ENCODE measurements at regions not wholly inside any gene's neighbourhood (a gene's known extent, or its start where the extent isn't known, plus 50 kb on each side); places are given as distances from the start of the nearest gene placed in this dataset.

DNA sequence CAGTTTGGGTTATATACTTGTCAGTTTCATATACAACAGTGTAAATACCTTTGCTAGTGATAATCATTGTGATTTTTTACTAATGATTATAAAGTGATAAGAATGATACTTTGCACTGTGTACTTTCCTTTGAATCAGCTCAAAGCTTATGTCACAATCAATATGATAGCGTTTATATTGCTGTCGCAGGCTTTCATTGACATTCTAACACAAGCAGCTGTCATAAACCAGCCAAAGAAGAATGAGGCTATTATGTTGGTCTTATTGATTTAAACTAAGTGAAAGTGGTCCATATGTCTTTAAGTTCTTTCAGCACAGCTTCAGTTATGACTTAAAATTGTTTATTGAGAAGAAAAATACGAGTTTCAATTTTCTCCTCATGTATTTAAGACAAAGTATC, 272.7 kb upstream of the RGMB start:
- H3K36me3 ChIP-seq (ENCODE audit: control insufficient read depth in 4 of 4, insufficient read depth in 3 of 4, low read depth in 1 of 4, low read length in 3 of 4), result no peaks in the 10 kb centered on the region
- H3K4me3 ChIP-seq (ENCODE audit: low read depth in 1 of 3, low read length in 3 of 3), result no peak overlapping the region
- no peak for TF ChIP-seq SP1 (IDR thresholded peaks at IDR 0.05)
- TF ChIP-seq GABPA (IDR thresholded peaks at IDR 0.05 in 1 of 2, conservative IDR thresholded peaks at IDR 0.05 in 1 of 2), result no peak
- TF ChIP-seq HNF4G (IDR thresholded peaks at IDR 0.05), result no peak
- TF ChIP-seq RXRA (IDR thresholded peaks at IDR 0.05), result no peak
- TF ChIP-seq EGR1 (IDR thresholded peaks at IDR 0.05; ENCODE audit: low read depth in 2 of 2), result no peak
- no peak for TF ChIP-seq JUND (IDR thresholded peaks at IDR 0.05)
- no peak for DNase-seq (ENCODE audit: low spot score)
- WGBS, result 54% methylated on average over 3 of the region's 3 CpGs
- H3K9ac ChIP-seq (ENCODE audit: low read depth in 1 of 2, low read length in 2 of 2), result no peak overlapping the region
- no peaks in the 10 kb centered on the region for H3K27me3 ChIP-seq (ENCODE audit: control insufficient read depth in 4 of 4, insufficient read depth in 4 of 4, low read length in 3 of 4)
- no peaks in the 10 kb centered on the region for H3K4me1 ChIP-seq (ENCODE audit: control insufficient read depth in 4 of 4, insufficient read depth in 4 of 4, low read length in 3 of 4)
- H3K27ac ChIP-seq (ENCODE audit: low read depth in 1 of 2, low read length in 2 of 2), result no peak overlapping the region
- no peaks in the 10 kb centered on the region for H3K9me3 ChIP-seq (ENCODE audit: control insufficient read depth in 4 of 4, low read length in 3 of 4)

DNA sequence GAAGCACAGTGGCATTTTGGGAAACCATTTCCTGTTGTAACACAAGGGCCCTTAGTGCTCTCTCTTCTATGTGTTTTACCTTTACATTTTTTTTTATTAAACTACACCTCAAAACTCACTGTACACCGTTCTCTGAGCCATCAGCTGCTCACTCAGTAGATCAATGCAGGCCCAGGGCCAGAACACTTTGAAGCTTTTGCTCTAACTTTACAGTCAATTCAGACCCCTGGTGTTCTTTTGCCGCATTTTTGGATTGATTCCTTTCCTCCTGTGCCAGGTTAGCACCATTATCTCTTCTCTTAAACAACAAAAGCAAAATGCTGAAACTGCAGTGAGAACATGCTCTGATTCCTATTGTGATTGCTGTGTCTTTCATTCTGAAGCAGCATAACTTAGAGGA, 269.8 kb upstream of the RGMB start:
- WGBS, result 28% methylated on average over 2 of the region's 2 CpGs

DNA sequence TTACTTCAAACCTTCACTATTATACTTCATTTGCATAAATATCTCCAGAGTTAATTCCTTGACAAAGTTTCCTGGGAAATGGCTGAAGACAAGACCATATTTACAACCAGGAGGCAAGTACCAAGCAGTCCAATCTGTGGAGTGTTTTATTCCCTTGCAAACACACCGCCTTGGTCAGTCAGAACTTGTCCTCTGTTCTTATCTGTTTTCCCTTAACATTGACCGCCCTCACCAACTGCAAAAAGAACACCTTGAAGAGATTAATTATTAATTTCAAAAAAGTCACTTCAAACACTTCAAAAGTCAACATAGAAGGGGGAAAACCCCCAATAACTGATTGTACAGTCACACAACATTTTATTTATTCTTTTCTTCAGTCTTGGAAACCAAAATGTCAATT, 269.0 kb upstream of the RGMB start:
- no peaks in the 10 kb centered on the region for H3K27me3 ChIP-seq (ENCODE audit: control insufficient read depth in 4 of 4, insufficient read depth in 4 of 4, low read length in 3 of 4)
- no peaks in the 10 kb centered on the region for H3K36me3 ChIP-seq (ENCODE audit: control insufficient read depth in 4 of 4, insufficient read depth in 3 of 4, low read depth in 1 of 4, low read length in 3 of 4)
- TF ChIP-seq RAD21 (IDR thresholded peaks at IDR 0.05) (no peak), FOXA2 (IDR thresholded peaks at IDR 0.05) (no peak), SP1 (IDR thresholded peaks at IDR 0.05) (no peak), HNF4G (IDR thresholded peaks at IDR 0.05) (no peak), GABPA (IDR thresholded peaks at IDR 0.05 in 1 of 2, conservative IDR thresholded peaks at IDR 0.05 in 1 of 2) (no peak), TAF1 (conservative IDR thresholded peaks at IDR 0.05) (no peak), YY1 (IDR thresholded peaks at IDR 0.05) (no peak), NR2F2 (IDR thresholded peaks at IDR 0.05) (no peak), HNF4A (conservative IDR thresholded peaks at IDR 0.05) (no peak), EGR1 (IDR thresholded peaks at IDR 0.05; ENCODE audit: low read depth in 2 of 2) (no peak)
- TF ChIP-seq, protein P1, sequence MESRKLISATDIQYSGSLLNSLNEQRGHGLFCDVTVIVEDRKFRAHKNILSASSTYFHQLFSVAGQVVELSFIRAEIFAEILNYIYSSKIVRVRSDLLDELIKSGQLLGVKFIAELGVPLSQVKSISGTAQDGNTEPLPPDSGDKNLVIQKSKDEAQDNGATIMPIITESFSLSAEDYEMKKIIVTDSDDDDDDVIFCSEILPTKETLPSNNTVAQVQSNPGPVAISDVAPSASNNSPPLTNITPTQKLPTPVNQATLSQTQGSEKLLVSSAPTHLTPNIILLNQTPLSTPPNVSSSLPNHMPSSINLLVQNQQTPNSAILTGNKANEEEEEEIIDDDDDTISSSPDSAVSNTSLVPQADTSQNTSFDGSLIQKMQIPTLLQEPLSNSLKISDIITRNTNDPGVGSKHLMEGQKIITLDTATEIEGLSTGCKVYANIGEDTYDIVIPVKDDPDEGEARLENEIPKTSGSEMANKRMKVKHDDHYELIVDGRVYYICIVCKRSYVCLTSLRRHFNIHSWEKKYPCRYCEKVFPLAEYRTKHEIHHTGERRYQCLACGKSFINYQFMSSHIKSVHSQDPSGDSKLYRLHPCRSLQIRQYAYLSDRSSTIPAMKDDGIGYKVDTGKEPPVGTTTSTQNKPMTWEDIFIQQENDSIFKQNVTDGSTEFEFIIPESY (IDR thresholded peaks at IDR 0.05), result no peak
- TF ChIP-seq, protein P2, sequence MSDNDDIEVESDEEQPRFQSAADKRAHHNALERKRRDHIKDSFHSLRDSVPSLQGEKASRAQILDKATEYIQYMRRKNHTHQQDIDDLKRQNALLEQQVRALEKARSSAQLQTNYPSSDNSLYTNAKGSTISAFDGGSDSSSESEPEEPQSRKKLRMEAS (IDR thresholded peaks at IDR 0.05), result no peak
- TF ChIP-seq, protein P3, sequence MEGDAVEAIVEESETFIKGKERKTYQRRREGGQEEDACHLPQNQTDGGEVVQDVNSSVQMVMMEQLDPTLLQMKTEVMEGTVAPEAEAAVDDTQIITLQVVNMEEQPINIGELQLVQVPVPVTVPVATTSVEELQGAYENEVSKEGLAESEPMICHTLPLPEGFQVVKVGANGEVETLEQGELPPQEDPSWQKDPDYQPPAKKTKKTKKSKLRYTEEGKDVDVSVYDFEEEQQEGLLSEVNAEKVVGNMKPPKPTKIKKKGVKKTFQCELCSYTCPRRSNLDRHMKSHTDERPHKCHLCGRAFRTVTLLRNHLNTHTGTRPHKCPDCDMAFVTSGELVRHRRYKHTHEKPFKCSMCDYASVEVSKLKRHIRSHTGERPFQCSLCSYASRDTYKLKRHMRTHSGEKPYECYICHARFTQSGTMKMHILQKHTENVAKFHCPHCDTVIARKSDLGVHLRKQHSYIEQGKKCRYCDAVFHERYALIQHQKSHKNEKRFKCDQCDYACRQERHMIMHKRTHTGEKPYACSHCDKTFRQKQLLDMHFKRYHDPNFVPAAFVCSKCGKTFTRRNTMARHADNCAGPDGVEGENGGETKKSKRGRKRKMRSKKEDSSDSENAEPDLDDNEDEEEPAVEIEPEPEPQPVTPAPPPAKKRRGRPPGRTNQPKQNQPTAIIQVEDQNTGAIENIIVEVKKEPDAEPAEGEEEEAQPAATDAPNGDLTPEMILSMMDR (IDR thresholded peaks at IDR 0.05; ENCODE audit: low read depth, low read length, missing input control), result no peak
- no peaks in the 10 kb centered on the region for H3K4me1 ChIP-seq (ENCODE audit: control insufficient read depth in 4 of 4, insufficient read depth in 4 of 4, low read length in 3 of 4)
- no peak for DNase-seq (ENCODE audit: low spot score)
- H3K9ac ChIP-seq (ENCODE audit: low read depth in 1 of 2, low read length in 2 of 2), result no peak overlapping the region
- H3K27ac ChIP-seq (ENCODE audit: low read depth in 1 of 2, low read length in 2 of 2), result no peak overlapping the region
- WGBS, result 31% methylated on average over 2 of the region's 2 CpGs
- no peak overlapping the region for H3K4me3 ChIP-seq (ENCODE audit: low read depth in 1 of 3, low read length in 3 of 3)
- H3K9me3 ChIP-seq (ENCODE audit: control insufficient read depth in 4 of 4, low read length in 3 of 4), result no peaks in the 10 kb centered on the region

More for the DNA sequence above, 269.8 kb upstream of the RGMB start:
- no peak for DNase-seq (ENCODE audit: low spot score)
- H3K27me3 ChIP-seq (ENCODE audit: control insufficient read depth in 4 of 4, insufficient read depth in 4 of 4, low read length in 3 of 4), result no peaks in the 10 kb centered on the region
- H3K4me3 ChIP-seq (ENCODE audit: low read depth in 1 of 3, low read length in 3 of 3), result no peak overlapping the region
- no peak overlapping the region for H3K27ac ChIP-seq (ENCODE audit: low read depth in 1 of 2, low read length in 2 of 2)
- TF ChIP-seq FOXA1 (IDR thresholded peaks at IDR 0.05), result no peak
- TF ChIP-seq, protein P2 (IDR thresholded peaks at IDR 0.05), result no peak
- TF ChIP-seq RAD21 (IDR thresholded peaks at IDR 0.05), result no peak
- no peak for TF ChIP-seq HNF4G (IDR thresholded peaks at IDR 0.05)
- no peak for TF ChIP-seq YY1 (IDR thresholded peaks at IDR 0.05)
- TF ChIP-seq JUND (IDR thresholded peaks at IDR 0.05), result no peak
- no peak for TF ChIP-seq TAF1 (conservative IDR thresholded peaks at IDR 0.05)
- H3K4me1 ChIP-seq (ENCODE audit: control insufficient read depth in 4 of 4, insufficient read depth in 4 of 4, low read length in 3 of 4), result no peaks in the 10 kb centered on the region
- no peaks in the 10 kb centered on the region for H3K9me3 ChIP-seq (ENCODE audit: control insufficient read depth in 4 of 4, low read length in 3 of 4)
- no peak overlapping the region for H3K9ac ChIP-seq (ENCODE audit: low read depth in 1 of 2, low read length in 2 of 2)
- no peaks in the 10 kb centered on the region for H3K36me3 ChIP-seq (ENCODE audit: control insufficient read depth in 4 of 4, insufficient read depth in 3 of 4, low read depth in 1 of 4, low read length in 3 of 4)

Data from liver (tissue), 8 donors.